ENCODE measurements at regions not wholly inside any gene's neighbourhood (a gene's known extent, or its start where the extent isn't known, plus 50 kb on each side); places are given as distances from the start of the nearest gene placed in this dataset.

GRCh38 chr14:97499790-97500481, 702.8 kb downstream of the VRK1 start:
- no peak overlapping the region for H3K4me3 ChIP-seq (replicated peaks; ENCODE audit: insufficient read depth, low read length)
- DNase-seq (ENCODE audit: low read depth in 1 of 2, low spot score in 1 of 2), result no peak
- no peak for TF ChIP-seq POLR2AphosphoS5 (IDR thresholded peaks at IDR 0.05; ENCODE audit: low read depth)
- H3K27ac ChIP-seq (replicated peaks), result no peak overlapping the region
- H3K27me3 ChIP-seq (ENCODE audit: insufficient read depth, poor library complexity, severe bottlenecking), result no peaks in the 10 kb centered on the region

GRCh38 chr14:97506626-97507025, 709.4 kb downstream of the VRK1 start:
- Histone ChIP-seq H3K4me3 (replicated peaks; ENCODE audit: insufficient read depth, low read length) (no peak overlapping the region), H3K27ac (replicated peaks) (no peak overlapping the region), H3K27me3 (ENCODE audit: insufficient read depth, poor library complexity, severe bottlenecking) (no peaks in the 10 kb centered on the region)
- DNase-seq (ENCODE audit: low read depth in 1 of 2, low spot score in 1 of 2), result no peak
- no peak for TF ChIP-seq REST (IDR thresholded peaks at IDR 0.05; ENCODE audit: insufficient replicate concordance, low read depth)
- no peak for TF ChIP-seq CTCF (IDR thresholded peaks at IDR 0.05; ENCODE audit: insufficient read depth, low read length)
- no peak for TF ChIP-seq SPI1 (IDR thresholded peaks at IDR 0.05; ENCODE audit: borderline replicate concordance, low read depth)
- TF ChIP-seq GABPA (IDR thresholded peaks at IDR 0.05; ENCODE audit: low read depth), result no peak
- TF ChIP-seq POLR2AphosphoS5 (IDR thresholded peaks at IDR 0.05; ENCODE audit: low read depth), result no peak

- no peaks in the 10 kb centered on the region for H3K27me3 ChIP-seq (ENCODE audit: insufficient read depth, poor library complexity, severe bottlenecking)
- H3K4me3 ChIP-seq (replicated peaks; ENCODE audit: insufficient read depth, low read length), result no peak overlapping the region
- DNase-seq (ENCODE audit: low read depth in 1 of 2, low spot score in 1 of 2), result no peak
- no peak for TF ChIP-seq SPI1 (IDR thresholded peaks at IDR 0.05; ENCODE audit: borderline replicate concordance, low read depth)
- no peak for TF ChIP-seq REST (IDR thresholded peaks at IDR 0.05; ENCODE audit: insufficient replicate concordance, low read depth)
- TF ChIP-seq CTCF (IDR thresholded peaks at IDR 0.05; ENCODE audit: insufficient read depth, low read length), result no peak
- no peak for TF ChIP-seq POLR2AphosphoS5 (IDR thresholded peaks at IDR 0.05; ENCODE audit: low read depth)
- TF ChIP-seq GABPA (IDR thresholded peaks at IDR 0.05; ENCODE audit: low read depth), result no peak
- no peak overlapping the region for H3K27ac ChIP-seq (replicated peaks)
Observed at GRCh38 chr14:97513891-97514290, 716.7 kb downstream of the VRK1 start.

GRCh38 chr14:97517566-97518234, 720.5 kb downstream of the VRK1 start:
- no peak overlapping the region for H3K4me3 ChIP-seq (replicated peaks; ENCODE audit: insufficient read depth, low read length)
- DNase-seq (ENCODE audit: low read depth in 1 of 2, low spot score in 1 of 2), result no peak
- no peaks in the 10 kb centered on the region for H3K27me3 ChIP-seq (ENCODE audit: insufficient read depth, poor library complexity, severe bottlenecking)
- no peak overlapping the region for H3K27ac ChIP-seq (replicated peaks)
- no peak for TF ChIP-seq POLR2AphosphoS5 (IDR thresholded peaks at IDR 0.05; ENCODE audit: low read depth)
- TF ChIP-seq GABPA (IDR thresholded peaks at IDR 0.05; ENCODE audit: low read depth), result no peak
- peak; percentile 70 for TF ChIP-seq REST (IDR thresholded peaks at IDR 0.05; ENCODE audit: insufficient replicate concordance, low read depth)
